GM10266 (cell line): ENCODE measurements at regions not wholly inside any gene's neighbourhood (a gene's known extent, or its start where the extent isn't known, plus 50 kb on each side); places are given as distances from the start of the nearest gene placed in this dataset.

Experiments
- DNase-seq: peaks from one replicate; pipeline ENCODE4 v3.0.0; 2012; ENCODE audit errors: extremely low spot score
- TF ChIP-seq, protein P1 (sequence below): IDR thresholded peaks from 2 replicates; pipeline ENCODE4 v1.5.1; 2012; ENCODE audit warnings: mild to moderate bottlenecking, low read depth; ENCODE audit not compliant: control insufficient read depth, insufficient read depth; ENCODE audit errors: missing control alignments

DNA sequence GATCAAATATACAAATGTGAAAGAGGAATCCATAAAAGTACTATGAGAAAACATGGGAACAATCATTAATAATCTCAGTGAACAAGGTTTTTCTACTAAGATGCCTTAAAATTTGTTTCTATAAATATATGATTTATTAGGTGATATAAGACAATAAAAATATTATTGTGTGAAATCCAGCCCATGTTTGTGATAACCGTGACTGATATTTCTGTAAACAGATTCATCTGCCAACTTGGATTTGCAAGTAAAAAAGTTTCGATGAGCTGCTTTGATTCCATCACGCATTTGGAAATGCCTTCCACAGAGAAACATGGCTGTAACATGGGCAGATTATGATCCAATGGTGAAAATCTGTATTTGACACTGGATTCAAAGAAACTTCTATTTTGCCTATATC lies 157.8 kb downstream of the NXPE2 start:
- no peak for DNase-seq
- TF ChIP-seq, protein P1, sequence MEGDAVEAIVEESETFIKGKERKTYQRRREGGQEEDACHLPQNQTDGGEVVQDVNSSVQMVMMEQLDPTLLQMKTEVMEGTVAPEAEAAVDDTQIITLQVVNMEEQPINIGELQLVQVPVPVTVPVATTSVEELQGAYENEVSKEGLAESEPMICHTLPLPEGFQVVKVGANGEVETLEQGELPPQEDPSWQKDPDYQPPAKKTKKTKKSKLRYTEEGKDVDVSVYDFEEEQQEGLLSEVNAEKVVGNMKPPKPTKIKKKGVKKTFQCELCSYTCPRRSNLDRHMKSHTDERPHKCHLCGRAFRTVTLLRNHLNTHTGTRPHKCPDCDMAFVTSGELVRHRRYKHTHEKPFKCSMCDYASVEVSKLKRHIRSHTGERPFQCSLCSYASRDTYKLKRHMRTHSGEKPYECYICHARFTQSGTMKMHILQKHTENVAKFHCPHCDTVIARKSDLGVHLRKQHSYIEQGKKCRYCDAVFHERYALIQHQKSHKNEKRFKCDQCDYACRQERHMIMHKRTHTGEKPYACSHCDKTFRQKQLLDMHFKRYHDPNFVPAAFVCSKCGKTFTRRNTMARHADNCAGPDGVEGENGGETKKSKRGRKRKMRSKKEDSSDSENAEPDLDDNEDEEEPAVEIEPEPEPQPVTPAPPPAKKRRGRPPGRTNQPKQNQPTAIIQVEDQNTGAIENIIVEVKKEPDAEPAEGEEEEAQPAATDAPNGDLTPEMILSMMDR: no peak

DNA sequence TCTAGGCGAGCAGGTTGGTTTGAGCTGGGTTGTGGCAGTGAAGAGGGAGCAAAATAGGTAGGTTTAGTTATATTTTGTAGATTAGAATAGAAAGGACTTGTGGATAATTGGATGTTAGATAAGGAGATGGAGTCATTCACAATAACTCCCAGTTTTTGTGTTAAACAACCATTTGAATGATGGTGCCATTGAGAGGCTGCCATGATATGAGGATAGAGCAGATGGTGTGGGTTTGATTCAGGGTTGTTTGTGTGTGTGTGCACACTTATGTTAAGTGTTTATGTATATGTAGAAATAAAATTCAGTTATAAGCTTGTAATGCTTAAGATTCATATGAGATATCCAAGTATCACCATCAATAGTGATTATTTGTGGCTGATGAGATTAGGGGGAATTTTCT lies 166.6 kb downstream of the NXPE2 start:
- TF ChIP-seq, protein P1: no peak
- DNase-seq: no peak

DNA sequence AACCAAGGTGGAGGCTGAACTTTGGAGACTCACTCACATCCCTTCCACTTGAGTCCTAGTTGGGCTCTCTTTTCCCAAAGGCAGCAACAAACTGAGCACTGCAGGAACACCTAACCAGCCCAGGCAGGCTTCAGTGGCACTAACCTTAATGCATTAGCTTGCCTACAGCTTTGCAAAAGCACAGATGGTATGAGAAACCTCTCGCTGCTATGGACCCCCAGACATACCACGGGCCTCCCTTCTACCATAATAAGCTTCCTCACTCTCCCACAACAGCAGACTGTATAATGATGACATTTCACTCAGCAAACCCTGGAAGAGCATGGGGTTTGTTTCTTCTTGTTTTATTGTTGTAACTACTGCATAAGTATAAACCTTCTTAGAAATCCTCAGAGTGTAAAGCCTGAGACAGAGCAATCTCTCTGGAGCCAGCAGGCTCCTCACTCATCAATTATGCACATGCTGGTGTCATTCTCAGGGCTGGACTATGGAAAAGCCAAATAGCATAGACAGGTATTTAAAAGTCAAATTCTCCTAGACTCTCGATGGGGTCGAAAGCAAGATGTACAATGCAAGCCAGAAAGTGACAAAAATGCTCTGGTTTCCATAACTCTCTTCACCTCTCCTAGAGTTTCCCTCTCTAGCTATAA lies 167.6 kb downstream of the NXPE2 start:
- TF ChIP-seq, protein P1: no peak
- no peak for DNase-seq

DNA sequence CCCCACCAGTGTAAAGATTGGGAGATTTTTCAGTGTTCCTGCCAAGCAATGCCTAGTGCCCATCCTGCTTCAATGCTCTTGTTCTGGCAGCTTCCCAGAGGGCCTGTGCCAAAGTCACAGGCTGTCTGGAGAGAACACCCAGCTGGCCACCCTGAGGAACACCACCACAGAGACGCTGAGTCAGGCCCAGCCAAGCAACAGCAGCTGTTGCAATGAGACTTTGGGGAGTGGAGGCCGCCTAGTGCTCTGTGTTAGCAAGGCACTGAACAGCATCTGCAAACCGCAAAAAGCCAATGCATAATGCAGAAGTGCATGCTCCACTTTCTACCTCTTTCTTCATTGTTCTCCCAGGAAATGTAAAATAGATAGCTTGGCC lies 168.1 kb downstream of the NXPE2 start:
- no peak for DNase-seq
- TF ChIP-seq, protein P1: no peak

DNA sequence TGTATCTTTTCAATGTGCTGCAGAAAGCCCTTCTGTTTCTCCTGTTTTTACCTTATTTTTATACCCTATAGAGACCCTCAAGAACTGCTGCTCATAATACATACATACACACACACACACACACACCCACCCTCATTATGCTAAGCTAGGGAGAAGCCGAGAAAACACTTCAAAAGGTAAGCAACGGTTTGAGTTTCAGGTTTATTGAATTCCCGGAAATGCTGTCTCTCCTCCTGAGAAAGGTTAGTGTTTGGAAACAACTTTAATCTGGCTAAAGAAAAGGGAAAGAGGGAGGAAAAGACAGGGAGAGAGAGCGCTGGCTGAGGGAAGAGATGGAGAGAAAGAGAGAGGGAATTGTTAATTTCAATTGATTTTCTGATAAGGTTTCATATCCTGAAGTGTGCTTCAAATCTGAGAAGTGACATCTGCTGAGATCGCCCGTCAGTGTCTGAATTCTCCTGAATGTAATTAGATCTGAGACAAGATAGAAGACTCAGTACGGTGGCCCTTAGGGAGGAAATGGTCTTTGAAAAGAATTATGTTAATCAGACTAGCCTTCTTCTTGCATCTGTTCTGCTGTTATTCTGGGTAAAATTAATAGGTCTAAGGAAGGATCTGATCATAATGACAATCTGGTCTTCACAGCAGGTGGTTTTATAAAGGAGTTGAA lies 169.1 kb downstream of the NXPE2 start:
- TF ChIP-seq, protein P1: no peak
- DNase-seq: no peak

DNA sequence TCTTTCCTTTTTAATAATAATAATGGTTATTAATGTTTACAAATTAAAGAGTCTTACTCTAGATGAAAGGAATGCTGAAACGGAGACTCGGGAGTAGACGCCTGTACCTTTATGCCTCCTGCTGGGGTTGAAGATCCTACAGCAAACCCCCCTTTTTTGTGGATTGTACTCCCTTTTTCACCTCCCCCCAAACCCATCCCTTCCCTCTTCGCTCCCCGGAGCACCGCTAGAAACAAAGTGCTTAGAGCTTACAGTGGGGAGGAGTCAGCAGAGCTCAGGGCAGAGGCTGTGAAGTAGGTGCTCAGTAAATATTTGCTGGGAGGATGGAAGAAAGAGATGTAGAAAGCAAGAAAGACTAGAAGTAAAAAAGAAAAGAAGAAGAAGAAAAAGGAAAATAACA lies 169.7 kb downstream of the NXPE2 start:
- no peak for DNase-seq
- TF ChIP-seq, protein P1: no peak

DNA sequence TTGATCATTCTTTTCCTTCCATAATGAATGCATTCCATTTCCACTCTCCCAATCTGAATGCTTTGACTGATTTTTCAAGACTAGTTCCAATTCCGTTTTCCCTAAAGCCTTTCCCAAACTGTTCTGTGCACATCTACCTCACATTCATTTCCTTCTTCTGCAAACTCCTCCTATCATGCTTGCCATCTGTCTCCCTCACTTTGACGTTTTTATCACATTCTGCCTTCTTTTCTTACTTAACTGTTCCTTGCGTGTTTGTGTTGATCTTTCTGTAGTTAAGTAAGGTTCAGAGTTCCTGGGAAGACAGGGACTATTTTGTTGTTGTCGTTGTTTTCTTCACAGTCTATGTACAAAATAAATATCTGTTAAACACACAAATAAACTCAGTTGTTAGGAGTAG lies 179.0 kb downstream of the NXPE2 start:
- no peak for DNase-seq
- TF ChIP-seq, protein P1: no peak
